ENCODE measurements at regions not wholly inside any gene's neighbourhood (a gene's known extent, or its start where the extent isn't known, plus 50 kb on each side); places are given as distances from the start of the nearest gene placed in this dataset.

DNA sequence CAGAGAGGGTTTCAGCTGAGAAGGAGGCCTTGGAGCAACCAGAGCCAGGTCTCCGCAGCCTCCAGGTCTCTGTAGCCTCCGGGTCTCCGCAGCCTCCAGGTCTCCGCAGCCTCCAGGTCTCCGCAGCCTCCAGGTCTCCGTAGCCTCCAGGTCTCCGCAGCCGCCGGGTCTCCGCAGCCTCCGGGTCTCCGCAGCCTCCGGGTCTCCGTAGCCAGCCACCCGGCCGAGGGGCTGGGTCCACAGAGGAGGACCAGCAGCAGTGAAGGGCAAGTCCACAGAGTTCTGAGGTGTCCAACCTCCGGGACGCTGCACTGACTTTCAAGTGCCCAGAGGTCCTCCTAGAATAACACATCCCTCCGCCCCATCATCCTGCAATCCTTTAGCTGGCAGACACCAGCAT is 221.0 kb downstream of the RBFOX3 start:
- Histone ChIP-seq H3K27me3 (ENCODE audit: control insufficient read depth in 1 of 2, insufficient read depth in 2 of 2, low read length in 2 of 2) (peaks cover 11 to 75% of the 10 kb centered on the region in 2 experiments; a peak in 4 of 5 replicates), H2AFZ (ENCODE audit: low read length) (no peak overlapping the region), H3K27ac (ENCODE audit: extremely low read length, insufficient read depth, low read length) (no peak overlapping the region), H4K20me1 (ENCODE audit: insufficient read depth, low read length) (peaks cover 4% of the 10 kb centered on the region; the same call in 1 of the 2 replicates), H3K4me3 (replicated peaks in 1 of 3; ENCODE audit: insufficient read depth in 1 of 3, low read depth in 2 of 3, low read length in 3 of 3) (no peak overlapping the region), H3K9ac (ENCODE audit: insufficient read depth, low read depth, low read length) (no peak overlapping the region), H3K9me3 (ENCODE audit: low read length) (no peaks in the 10 kb centered on the region), H3K79me2 (ENCODE audit: insufficient read depth, low read length) (no peaks in the 10 kb centered on the region), H3K36me3 (replicated peaks in 1 of 2; ENCODE audit: control insufficient read depth in 1 of 2, insufficient read depth in 2 of 2, low read length in 2 of 2) (no peaks in the 10 kb centered on the region), H3K4me1 (ENCODE audit: insufficient read depth, low read length) (no peaks in the 10 kb centered on the region), H3K4me2 (ENCODE audit: low read depth, low read length) (no peak overlapping the region)
- ChIA-PET POLR2A (no interaction called here), CTCF (ENCODE audit: low intra/inter-chr PET ratio, low total read pairs) (no interaction called here)
- in situ Hi-C loops (cut with HindIII; ENCODE audit: extremely low pct_ligation_motif_present, low pct_unique_long_range_greater_than_20kb): loop anchor here (5.0 kb wide), 2 partner anchors 203 to 303 kb away; no protein-coding TSS in a partner anchor
- ATAC-seq (no peak), DNase-seq (ENCODE audit: low spot score) (no peak), FAIRE-seq (no peak)
- WGBS (ENCODE audit: low lambda C conversion rate): 18% methylated on average over 4 of the region's 19 CpGs
- intact Hi-C loops (cut with micrococcal nuclease; ENCODE audit: unreplicated experiment): no loop called here
- no TSS peak for BruUV-seq (replicated peaks)
- no peak for TF ChIP-seq ZNF569 (CRISPR knock-in tag; IDR thresholded peaks at IDR 0.05; ENCODE audit: borderline replicate concordance)
- no peak for TF ChIP-seq CREM (IDR thresholded peaks at IDR 0.05)
- no peak for TF ChIP-seq CREM (CRISPR knock-in tag; IDR thresholded peaks at IDR 0.05)
- no peak for TF ChIP-seq PRMT3 (CRISPR knock-in tag; IDR thresholded peaks at IDR 0.05; ENCODE audit: borderline replicate concordance, low read depth)
- TF ChIP-seq MED8 (CRISPR knock-in tag; IDR thresholded peaks at IDR 0.05; ENCODE audit: insufficient replicate concordance): no peak
- no peak for TF ChIP-seq NFIC (IDR thresholded peaks at IDR 0.05; ENCODE audit: low read length)

DNA sequence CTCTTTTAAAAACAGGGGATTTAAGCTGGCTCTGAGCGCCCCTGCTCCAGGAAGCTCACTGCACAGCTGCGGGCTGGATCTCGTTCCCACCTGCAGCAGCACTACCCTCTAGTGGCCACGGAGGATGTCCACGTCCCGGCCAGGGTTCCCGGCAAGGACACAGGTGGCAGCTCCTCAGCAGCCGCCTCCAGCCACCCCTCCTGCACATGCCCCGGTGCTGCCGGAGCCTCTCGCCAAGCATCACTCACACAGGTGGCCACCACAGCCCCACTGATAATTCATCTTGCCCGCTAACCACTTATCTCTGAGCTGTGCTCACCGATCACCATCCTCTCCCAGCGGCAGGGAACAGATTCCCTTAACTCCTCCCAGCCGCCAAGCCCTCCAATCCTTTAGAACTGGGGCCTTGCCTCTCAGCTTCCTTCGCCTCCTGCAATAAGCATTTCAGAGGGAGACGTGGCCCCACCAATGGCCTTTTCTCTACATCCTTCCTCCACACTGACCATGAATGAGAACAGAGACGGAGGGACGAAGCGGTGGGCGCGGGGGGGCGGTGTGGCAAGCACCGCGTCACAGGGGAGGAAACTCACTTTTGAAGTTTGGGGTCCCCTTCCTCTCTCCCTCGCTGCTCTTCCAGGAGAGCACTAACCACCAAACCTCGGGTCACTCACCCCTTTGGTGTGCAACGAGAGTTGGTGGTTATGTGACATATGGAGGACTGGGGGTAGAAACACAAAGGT is 222.1 kb downstream of the RBFOX3 start:
- peak; percentile 79 for ATAC-seq
- no peaks in the 10 kb centered on the region for H3K4me1 ChIP-seq (ENCODE audit: insufficient read depth, low read length)
- in situ Hi-C loops (cut with HindIII; ENCODE audit: extremely low pct_ligation_motif_present, low pct_unique_long_range_greater_than_20kb): loop anchor here (5.0 kb wide), 2 partner anchors 201 to 301 kb away; no protein-coding TSS in a partner anchor
- no peaks in the 10 kb centered on the region; the same call in 1 of the 2 replicates for H4K20me1 ChIP-seq (ENCODE audit: insufficient read depth, low read length)
- no TSS peak for BruUV-seq (replicated peaks)
- intact Hi-C loops (cut with micrococcal nuclease; ENCODE audit: unreplicated experiment): no loop called here
- CTCF ChIA-PET (ENCODE audit: low intra/inter-chr PET ratio, low total read pairs): interaction anchor here (1.8 kb wide), 1 partner anchor 301 kb away, joined by 15 read pairs; no protein-coding TSS in a partner anchor
- peaks cover 17 to 75% of the 10 kb centered on the region in 2 experiments for H3K27me3 ChIP-seq (ENCODE audit: control insufficient read depth in 1 of 2, insufficient read depth in 2 of 2, low read length in 2 of 2)
- H3K4me3 ChIP-seq (replicated peaks in 1 of 3; ENCODE audit: insufficient read depth in 1 of 3, low read depth in 2 of 3, low read length in 3 of 3): no peak overlapping the region
- 35% methylated on average over 21 of the region's 28 CpGs for WGBS (ENCODE audit: low lambda C conversion rate)
- H2AFZ ChIP-seq (ENCODE audit: low read length): no peak overlapping the region
- no peaks in the 10 kb centered on the region for H3K9me3 ChIP-seq (ENCODE audit: low read length)
- H3K4me2 ChIP-seq (ENCODE audit: low read depth, low read length): no peak overlapping the region
- POLR2A ChIA-PET: interaction anchor here (1.1 kb wide), 1 partner anchor 362 kb away, joined by 3 read pairs; no protein-coding TSS in a partner anchor
- peak; percentile 42 for FAIRE-seq
- peak; percentile 34 for DNase-seq (ENCODE audit: low spot score)
- no peak overlapping the region for H3K9ac ChIP-seq (ENCODE audit: insufficient read depth, low read depth, low read length)
- no peaks in the 10 kb centered on the region for H3K79me2 ChIP-seq (ENCODE audit: insufficient read depth, low read length)
- H3K36me3 ChIP-seq (replicated peaks in 1 of 2; ENCODE audit: control insufficient read depth in 1 of 2, insufficient read depth in 2 of 2, low read length in 2 of 2): no peaks in the 10 kb centered on the region
- H3K27ac ChIP-seq (ENCODE audit: extremely low read length, insufficient read depth, low read length): no peak overlapping the region
- TF ChIP-seq AHR (CRISPR knock-in tag; IDR thresholded peaks at IDR 0.05) (peak; percentile 43; the same call in 1 of the 2 replicates), SALL1 (CRISPR knock-in tag; IDR thresholded peaks at IDR 0.05) (peak; percentile 30; the same call in 1 of the 2 replicates), XBP1 (CRISPR knock-in tag; IDR thresholded peaks at IDR 0.05) (no peak), STAG1 (CRISPR knock-in tag; IDR thresholded peaks at IDR 0.05) (peak; percentile 77), FOXO1 (CRISPR knock-in tag; IDR thresholded peaks at IDR 0.05) (0 out of 2 replicates have a peak, but pooled peaks have one; percentile 16), ZNF331 (CRISPR knock-in tag; IDR thresholded peaks at IDR 0.05) (peak; percentile 24; the same call in 1 of the 2 replicates), RFX1 (IDR thresholded peaks at IDR 0.05) (no peak), RAD21 (CRISPR knock-in tag; IDR thresholded peaks at IDR 0.05) (peak; percentile 67), RORA (CRISPR knock-in tag; IDR thresholded peaks at IDR 0.05) (no peak), ZSCAN25 (CRISPR knock-in tag; IDR thresholded peaks at IDR 0.05) (0 out of 2 replicates have a peak, but pooled peaks have one; percentile 32), KDM2A (CRISPR knock-in tag; IDR thresholded peaks at IDR 0.05; ENCODE audit: borderline replicate concordance, low read depth) (peak; percentile 27; the same call in 1 of the 2 replicates), XRCC5 (optimal IDR thresholded peaks at IDR 0.05; ENCODE audit: low read length) (peak; percentile 54), GABPB1 (CRISPR knock-in tag; IDR thresholded peaks at IDR 0.05) (peak; percentile 26; the same call in 1 of the 2 replicates)

Measured in HepG2 (cell line).